ENCODE measurements at regions not wholly inside any gene's neighbourhood (a gene's known extent, or its start where the extent isn't known, plus 50 kb on each side); places are given as distances from the start of the nearest gene placed in this dataset.

DNA sequence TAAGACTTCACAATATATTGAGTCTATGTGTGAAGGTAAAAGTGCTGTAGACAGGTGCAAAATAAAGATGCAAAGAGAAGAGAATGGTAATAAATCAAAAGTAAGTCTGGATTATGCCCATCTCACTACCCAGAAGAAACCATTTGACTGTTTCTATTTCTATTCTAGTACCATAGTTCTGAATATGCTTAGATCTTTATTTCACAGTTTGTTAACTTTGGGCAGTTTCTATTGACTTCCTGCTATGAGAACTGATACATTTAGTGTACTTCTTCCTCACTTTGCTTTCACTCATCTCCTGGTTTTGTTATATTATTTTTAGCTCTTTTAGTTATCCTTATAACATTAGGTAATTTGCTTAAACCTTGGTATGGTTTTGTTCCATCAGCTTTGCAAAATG is 94.9 kb downstream of the HS1BP3 start:
- Histone ChIP-seq H3K4me1 (ENCODE audit: control insufficient read depth, insufficient read depth, low read length) (peaks cover 16% of the 10 kb centered on the region), H3K9ac (ENCODE audit: low read depth, low read length) (no peak overlapping the region), H3K4me3 (ENCODE audit: low read depth, low read length) (no peak overlapping the region), H3K27ac (ENCODE audit: low read depth, low read length) (no peak overlapping the region), H3K36me3 (ENCODE audit: control insufficient read depth, insufficient read depth, low read length) (no peaks in the 10 kb centered on the region), H3K27me3 (ENCODE audit: control insufficient read depth, insufficient read depth, low read length) (no peaks in the 10 kb centered on the region), H3K9me3 (ENCODE audit: control insufficient read depth, insufficient read depth, low read length) (no peaks in the 10 kb centered on the region)

DNA sequence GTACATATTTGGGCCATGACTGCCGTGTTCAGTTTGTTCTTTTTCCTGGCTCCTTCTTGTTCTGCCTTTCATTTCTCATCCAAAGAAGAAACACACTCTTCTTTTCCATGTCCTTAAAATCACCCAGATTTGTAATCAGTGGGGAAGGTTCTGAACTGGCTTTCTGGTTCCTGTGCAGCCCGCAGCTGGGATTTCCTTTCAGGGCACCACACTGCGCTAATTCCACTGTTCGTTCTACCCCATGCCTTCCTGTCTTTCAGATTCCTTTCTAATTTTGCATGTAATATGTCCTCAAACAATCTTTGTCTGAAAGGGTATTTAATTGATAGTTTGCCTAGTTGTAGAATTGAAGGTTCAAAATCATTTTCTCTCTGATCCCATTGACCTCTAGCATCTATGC is 94.1 kb downstream of the HS1BP3 start:
- H3K9ac ChIP-seq (ENCODE audit: low read depth, low read length), result no peak overlapping the region
- no peak overlapping the region for H3K27ac ChIP-seq (ENCODE audit: low read depth, low read length)
- H3K36me3 ChIP-seq (ENCODE audit: control insufficient read depth, insufficient read depth, low read length), result no peaks in the 10 kb centered on the region
- peaks cover 24% of the 10 kb centered on the region for H3K4me1 ChIP-seq (ENCODE audit: control insufficient read depth, insufficient read depth, low read length)
- no peak overlapping the region for H3K4me3 ChIP-seq (ENCODE audit: low read depth, low read length)
- H3K9me3 ChIP-seq (ENCODE audit: control insufficient read depth, insufficient read depth, low read length), result no peaks in the 10 kb centered on the region
- H3K27me3 ChIP-seq (ENCODE audit: control insufficient read depth, insufficient read depth, low read length), result no peaks in the 10 kb centered on the region

DNA sequence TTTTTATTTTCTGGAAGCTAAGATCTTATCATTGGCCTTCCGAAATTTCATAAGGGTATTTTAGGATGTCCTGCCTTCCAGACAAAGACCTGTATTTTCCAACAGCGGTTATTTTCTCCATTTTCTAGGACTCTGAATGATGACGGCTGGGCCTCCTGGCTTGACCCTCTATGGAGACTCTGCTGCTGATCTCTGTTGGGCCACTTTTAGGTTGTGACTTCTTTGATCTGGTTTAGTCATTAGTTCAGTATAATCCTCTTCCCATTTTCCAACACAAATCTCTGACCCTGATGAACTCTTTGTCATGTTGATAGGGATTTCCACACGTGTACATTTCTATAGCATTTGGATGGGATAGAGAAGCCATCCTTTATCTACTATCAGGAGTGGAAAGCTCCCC is 93.7 kb downstream of the HS1BP3 start:
- Histone ChIP-seq H3K9ac (ENCODE audit: low read depth, low read length) (no peak overlapping the region), H3K4me1 (ENCODE audit: control insufficient read depth, insufficient read depth, low read length) (peaks cover 26% of the 10 kb centered on the region), H3K36me3 (ENCODE audit: control insufficient read depth, insufficient read depth, low read length) (no peaks in the 10 kb centered on the region), H3K27ac (ENCODE audit: low read depth, low read length) (peak overlapping the region; percentile 34), H3K9me3 (ENCODE audit: control insufficient read depth, insufficient read depth, low read length) (no peaks in the 10 kb centered on the region), H3K27me3 (ENCODE audit: control insufficient read depth, insufficient read depth, low read length) (no peaks in the 10 kb centered on the region), H3K4me3 (ENCODE audit: low read depth, low read length) (no peak overlapping the region)

DNA sequence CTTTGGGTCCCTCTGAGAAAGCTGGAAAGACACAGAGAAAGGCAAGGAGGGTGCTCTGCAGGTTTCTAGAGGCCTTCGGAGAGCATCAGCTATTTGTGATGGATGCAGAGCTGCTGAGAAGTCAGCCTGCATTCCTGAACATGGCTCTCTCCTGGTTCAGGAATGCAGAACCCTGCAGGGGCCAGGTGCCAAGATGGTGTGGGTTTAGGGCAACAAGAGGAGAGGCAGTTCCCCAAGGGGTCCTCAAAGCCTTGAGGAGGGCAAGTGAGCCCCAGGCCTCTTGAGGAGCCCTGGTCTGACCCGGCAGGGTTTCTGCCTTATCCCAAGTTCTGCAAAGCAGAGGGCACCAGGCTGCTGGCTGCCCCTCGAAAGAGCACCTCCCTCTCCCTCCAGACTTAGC is 93.3 kb downstream of the HS1BP3 start:
- H3K27ac ChIP-seq (ENCODE audit: low read depth, low read length), result peak overlapping the region; percentile 34
- H3K9ac ChIP-seq (ENCODE audit: low read depth, low read length), result no peak overlapping the region
- no peaks in the 10 kb centered on the region for H3K36me3 ChIP-seq (ENCODE audit: control insufficient read depth, insufficient read depth, low read length)
- no peak overlapping the region for H3K4me3 ChIP-seq (ENCODE audit: low read depth, low read length)
- no peaks in the 10 kb centered on the region for H3K27me3 ChIP-seq (ENCODE audit: control insufficient read depth, insufficient read depth, low read length)
- no peaks in the 10 kb centered on the region for H3K9me3 ChIP-seq (ENCODE audit: control insufficient read depth, insufficient read depth, low read length)
- H3K4me1 ChIP-seq (ENCODE audit: control insufficient read depth, insufficient read depth, low read length), result peaks cover 26% of the 10 kb centered on the region

DNA sequence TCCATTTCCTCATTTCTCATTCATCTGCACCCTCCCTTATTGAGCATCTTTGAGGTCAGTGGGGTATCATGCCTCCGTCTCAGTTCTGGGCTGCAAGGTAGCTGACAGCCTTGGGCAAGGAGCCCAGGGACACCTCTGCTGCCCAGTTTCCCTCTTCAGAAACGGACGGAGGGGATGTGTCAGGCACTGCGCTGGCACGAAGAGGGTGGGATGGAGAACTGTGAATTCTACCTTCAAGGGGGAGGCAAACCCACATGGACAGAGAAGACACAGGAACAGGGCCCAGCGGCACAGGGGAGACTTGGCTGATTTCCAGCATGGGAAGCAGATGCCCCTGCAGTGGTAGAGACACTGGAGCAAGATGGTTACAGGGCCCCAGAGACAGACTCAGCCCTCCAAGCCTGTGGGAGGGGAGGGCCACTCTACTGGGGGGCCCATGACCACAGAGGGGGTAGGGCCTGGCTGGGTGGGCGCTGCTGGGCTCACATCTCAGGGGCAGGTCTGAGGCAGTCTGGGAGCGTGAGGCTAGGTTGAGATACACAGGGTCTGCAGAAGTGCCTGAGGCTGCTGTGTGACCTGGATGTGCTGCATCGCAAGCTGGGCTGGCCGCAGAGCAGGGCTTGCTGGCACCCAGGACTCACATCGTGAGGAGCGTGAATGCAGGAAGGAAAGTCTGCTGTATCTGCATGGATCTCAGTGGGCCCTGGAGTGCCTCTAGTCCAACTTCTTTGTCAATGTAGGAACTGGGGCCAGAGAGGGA is 92.3 kb downstream of the HS1BP3 start:
- Histone ChIP-seq H3K4me1 (ENCODE audit: control insufficient read depth, insufficient read depth, low read length) (peaks cover 29% of the 10 kb centered on the region), H3K9me3 (ENCODE audit: control insufficient read depth, insufficient read depth, low read length) (no peaks in the 10 kb centered on the region), H3K36me3 (ENCODE audit: control insufficient read depth, insufficient read depth, low read length) (no peaks in the 10 kb centered on the region), H3K9ac (ENCODE audit: low read depth, low read length) (no peak overlapping the region), H3K27me3 (ENCODE audit: control insufficient read depth, insufficient read depth, low read length) (no peaks in the 10 kb centered on the region), H3K27ac (ENCODE audit: low read depth, low read length) (no peak overlapping the region), H3K4me3 (ENCODE audit: low read depth, low read length) (no peak overlapping the region)

DNA sequence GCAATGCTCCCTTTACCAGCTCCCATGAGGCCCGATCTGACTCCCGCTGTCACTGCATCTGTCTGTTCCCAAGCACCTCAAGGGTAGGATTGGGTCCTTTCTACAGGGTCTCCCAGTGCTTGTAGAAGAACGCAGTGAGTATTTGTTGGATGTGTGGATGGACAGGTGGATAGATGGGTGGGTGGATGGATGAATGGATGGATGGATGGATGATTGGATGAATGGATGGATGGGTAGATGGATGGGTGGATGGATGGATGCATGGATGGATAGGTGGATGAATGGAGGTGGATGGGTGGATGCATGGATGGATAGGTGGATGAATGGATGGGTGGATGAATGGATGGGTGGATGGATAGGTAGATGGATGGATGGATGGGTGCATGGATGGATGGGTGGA is 91.6 kb downstream of the HS1BP3 start:
- H3K4me3 ChIP-seq (ENCODE audit: low read depth, low read length), result no peak overlapping the region
- no peaks in the 10 kb centered on the region for H3K9me3 ChIP-seq (ENCODE audit: control insufficient read depth, insufficient read depth, low read length)
- peaks cover 29% of the 10 kb centered on the region for H3K4me1 ChIP-seq (ENCODE audit: control insufficient read depth, insufficient read depth, low read length)
- no peak overlapping the region for H3K27ac ChIP-seq (ENCODE audit: low read depth, low read length)
- no peaks in the 10 kb centered on the region for H3K27me3 ChIP-seq (ENCODE audit: control insufficient read depth, insufficient read depth, low read length)
- no peaks in the 10 kb centered on the region for H3K36me3 ChIP-seq (ENCODE audit: control insufficient read depth, insufficient read depth, low read length)
- H3K9ac ChIP-seq (ENCODE audit: low read depth, low read length), result no peak overlapping the region

DNA sequence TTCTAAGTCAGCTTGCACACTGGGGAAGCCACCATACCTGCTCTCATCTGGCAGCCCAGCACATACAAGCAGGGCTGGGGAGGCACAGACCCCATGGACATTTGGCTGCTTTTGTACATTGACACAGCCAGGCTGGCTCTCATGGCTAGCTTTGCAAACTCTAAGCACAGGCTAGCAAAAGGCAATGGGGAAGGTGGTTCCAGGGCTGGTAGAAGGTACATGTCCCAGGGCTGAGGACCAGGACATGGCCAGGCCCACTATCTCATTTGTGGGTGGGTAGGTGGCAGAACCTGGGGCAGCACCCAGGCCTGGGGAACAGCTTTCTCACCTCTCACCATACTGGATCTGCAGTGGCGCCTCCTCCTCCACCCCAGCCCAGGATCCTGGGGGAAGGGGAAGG is 90.9 kb downstream of the HS1BP3 start:
- Histone ChIP-seq H3K36me3 (ENCODE audit: control insufficient read depth, insufficient read depth, low read length) (no peaks in the 10 kb centered on the region), H3K9ac (ENCODE audit: low read depth, low read length) (no peak overlapping the region), H3K27ac (ENCODE audit: low read depth, low read length) (no peak overlapping the region), H3K9me3 (ENCODE audit: control insufficient read depth, insufficient read depth, low read length) (no peaks in the 10 kb centered on the region), H3K4me1 (ENCODE audit: control insufficient read depth, insufficient read depth, low read length) (peaks cover 29% of the 10 kb centered on the region), H3K4me3 (ENCODE audit: low read depth, low read length) (no peak overlapping the region), H3K27me3 (ENCODE audit: control insufficient read depth, insufficient read depth, low read length) (no peaks in the 10 kb centered on the region)

DNA sequence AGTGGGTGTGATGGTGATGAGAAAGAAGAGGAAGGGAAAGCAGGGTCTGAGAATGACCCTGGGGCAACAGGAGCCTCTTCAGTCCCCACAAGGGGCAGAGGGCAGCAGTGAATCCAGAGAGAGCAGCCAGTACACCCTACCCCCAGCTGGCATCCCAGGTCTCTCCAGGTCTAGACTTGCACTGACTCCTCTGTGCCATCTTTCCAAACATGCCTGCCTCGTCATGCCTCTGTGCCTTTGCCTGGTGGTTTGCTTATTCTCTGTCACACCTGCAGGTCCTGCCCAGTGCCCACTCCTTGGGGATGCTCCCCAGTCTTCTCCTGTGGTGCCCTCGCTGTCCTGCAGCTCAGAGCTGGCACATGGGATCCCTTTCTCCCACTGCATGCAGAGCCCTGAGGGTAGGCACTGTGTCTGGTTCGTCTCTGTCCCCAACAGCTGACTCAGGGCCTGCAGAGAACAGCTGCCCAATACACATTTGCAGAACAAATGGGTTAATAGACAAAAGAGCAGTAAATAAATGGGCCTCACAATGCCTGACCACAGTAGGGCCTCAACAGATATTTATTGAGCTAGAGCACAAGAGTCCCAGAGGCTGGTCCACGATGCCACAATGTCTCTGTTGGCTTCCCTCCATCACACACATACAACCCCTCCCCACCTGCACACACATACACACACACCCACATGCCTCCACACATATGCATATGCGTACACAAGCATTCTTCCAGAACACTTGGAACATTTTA is 89.8 kb downstream of the HS1BP3 start:
- Histone ChIP-seq H3K9ac (ENCODE audit: low read depth, low read length) (no peak overlapping the region), H3K9me3 (ENCODE audit: control insufficient read depth, insufficient read depth, low read length) (no peaks in the 10 kb centered on the region), H3K27me3 (ENCODE audit: control insufficient read depth, insufficient read depth, low read length) (no peaks in the 10 kb centered on the region), H3K4me1 (ENCODE audit: control insufficient read depth, insufficient read depth, low read length) (peaks cover 29% of the 10 kb centered on the region), H3K4me3 (ENCODE audit: low read depth, low read length) (no peak overlapping the region), H3K27ac (ENCODE audit: low read depth, low read length) (peak overlapping the region; percentile 31), H3K36me3 (ENCODE audit: control insufficient read depth, insufficient read depth, low read length) (no peaks in the 10 kb centered on the region)

DNA sequence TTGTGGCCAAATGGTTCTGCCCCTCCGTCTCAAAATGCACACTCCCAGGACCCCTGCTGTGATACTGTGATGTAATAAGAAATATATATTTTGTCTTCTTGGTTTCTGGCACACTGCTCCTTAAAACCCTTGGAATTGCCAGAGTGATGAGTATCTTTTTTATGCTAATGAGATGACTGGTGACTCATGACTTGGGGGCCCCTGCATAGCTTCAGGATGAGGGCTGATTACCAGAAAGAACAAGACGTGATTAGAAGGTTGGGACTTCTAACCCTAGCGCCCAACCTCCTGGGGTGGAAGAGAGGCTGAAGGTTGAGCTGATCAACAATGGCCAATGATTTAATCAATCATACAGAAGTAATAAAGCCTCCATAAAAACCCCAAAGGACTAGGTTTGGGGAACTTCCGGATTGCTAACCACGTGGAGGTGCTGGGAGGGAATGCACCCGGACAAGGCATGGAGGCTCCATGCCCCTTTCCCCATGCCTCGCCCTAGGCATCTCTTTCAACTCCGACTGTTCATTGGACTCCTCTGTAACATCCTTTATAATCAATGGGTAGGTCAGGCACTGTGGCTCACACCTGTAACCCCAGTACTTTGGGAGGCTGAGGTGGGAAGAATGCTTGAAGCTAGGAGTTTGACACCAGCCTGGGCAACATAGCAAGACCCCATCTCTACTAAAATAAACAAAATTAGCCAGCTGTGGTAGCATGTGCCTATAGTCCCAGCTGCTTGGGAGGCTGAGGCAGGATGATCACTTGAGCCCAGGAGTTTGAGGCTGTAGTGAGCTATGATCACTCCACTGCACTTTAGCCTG is 89.1 kb downstream of the HS1BP3 start:
- Histone ChIP-seq H3K27me3 (ENCODE audit: control insufficient read depth, insufficient read depth, low read length) (no peaks in the 10 kb centered on the region), H3K36me3 (ENCODE audit: control insufficient read depth, insufficient read depth, low read length) (no peaks in the 10 kb centered on the region), H3K9ac (ENCODE audit: low read depth, low read length) (no peak overlapping the region), H3K4me1 (ENCODE audit: control insufficient read depth, insufficient read depth, low read length) (peaks cover 25% of the 10 kb centered on the region), H3K27ac (ENCODE audit: low read depth, low read length) (peak overlapping the region; percentile 31), H3K9me3 (ENCODE audit: control insufficient read depth, insufficient read depth, low read length) (no peaks in the 10 kb centered on the region), H3K4me3 (ENCODE audit: low read depth, low read length) (no peak overlapping the region)

DNA sequence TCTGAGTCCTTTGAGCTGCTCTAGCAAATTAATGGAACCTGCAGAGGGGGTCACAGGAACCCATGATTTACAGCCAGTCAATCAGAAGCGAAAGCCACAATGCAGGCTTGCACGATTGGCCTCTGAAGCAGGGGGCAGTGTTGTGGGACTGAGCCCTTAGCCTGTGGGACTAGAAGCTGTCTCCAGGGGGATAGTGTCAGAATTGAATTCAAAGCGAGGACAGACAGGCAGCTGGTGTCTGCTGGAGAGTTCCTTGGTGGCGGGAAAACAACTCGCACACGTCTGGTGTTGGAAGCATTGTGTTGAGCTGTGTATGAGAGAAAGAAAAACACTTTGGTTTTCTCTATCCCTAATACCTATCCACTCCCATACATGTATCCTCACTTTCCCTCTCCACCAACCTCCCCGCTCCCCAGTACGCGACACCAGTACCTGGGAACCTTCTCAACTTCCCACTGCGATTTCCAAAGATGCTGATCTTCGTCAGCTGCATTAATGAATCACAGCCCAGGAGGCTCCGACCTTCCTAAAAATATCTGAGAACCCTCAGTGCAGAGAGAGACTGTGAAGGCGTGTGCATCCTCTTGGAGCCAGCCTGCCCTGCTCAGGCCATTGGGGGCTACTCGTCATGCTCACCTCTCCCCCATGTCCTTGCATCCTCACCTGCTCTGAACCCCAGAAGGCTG is 88.2 kb downstream of the HS1BP3 start:
- no peaks in the 10 kb centered on the region for H3K9me3 ChIP-seq (ENCODE audit: control insufficient read depth, insufficient read depth, low read length)

More for the DNA sequence above, 88.2 kb downstream of the HS1BP3 start:
- H3K9ac ChIP-seq (ENCODE audit: low read depth, low read length), result no peak overlapping the region
- H3K36me3 ChIP-seq (ENCODE audit: control insufficient read depth, insufficient read depth, low read length), result no peaks in the 10 kb centered on the region
- no peaks in the 10 kb centered on the region for H3K27me3 ChIP-seq (ENCODE audit: control insufficient read depth, insufficient read depth, low read length)
- H3K27ac ChIP-seq (ENCODE audit: low read depth, low read length), result no peak overlapping the region
- peaks cover 22% of the 10 kb centered on the region for H3K4me1 ChIP-seq (ENCODE audit: control insufficient read depth, insufficient read depth, low read length)
- H3K4me3 ChIP-seq (ENCODE audit: low read depth, low read length), result no peak overlapping the region
